Breast epithelium (tissue), 4 donors: ENCODE measurements at regions not wholly inside any gene's neighbourhood (a gene's known extent, or its start where the extent isn't known, plus 50 kb on each side); places are given as distances from the start of the nearest gene placed in this dataset.

ENCODE experiments used
- DNase-seq, 2 donors: peaks; one replicate each; pipeline ENCODE4 v3.0.0-alpha.2; 2019; ENCODE audit warnings: low spot score in 2 of 2
- H3K27ac ChIP-seq, 2 donors: fragments of 200-600 bp; sonication (generic) in 1 of 2; one replicate each; pipeline ENCODE4 v1.5.1; 2016 to 2019; ENCODE audit warnings: mild to moderate bottlenecking in 1 of 2
- H3K27me3 ChIP-seq, 2 donors: fragments of 200-600 bp; sonication (generic) in 1 of 2; one replicate each; pipeline versions ENCODE4 v1.5.1 to v1.6.0; 2017 to 2019; ENCODE audit warnings: control low read depth in 1 of 2, mild to moderate bottlenecking in 1 of 2
- H3K36me3 ChIP-seq: fragments of 200-600 bp; one replicate; pipeline ENCODE4 v1.5.1; 2019
- H3K4me1 ChIP-seq, 2 donors: fragments of 200-600 bp; sonication (generic); one replicate each; pipeline ENCODE4 v1.5.1; 2016 to 2019; ENCODE audit warnings: control low read depth in 1 of 2
- H3K4me3 ChIP-seq, 3 donors: fragments of 200-600 bp; sonication (generic); 1 replicate in 2 of 3; 2 replicates in 1 of 3; pipeline ENCODE4 v1.5.1; 2016 to 2019; ENCODE audit warnings: mild to moderate bottlenecking in 3 of 3, moderate library complexity in 2 of 3
- H3K9me3 ChIP-seq, 2 donors: fragments of 200-600 bp; sonication (generic) in 1 of 2; one replicate each; pipeline ENCODE4 v1.5.1; 2016 to 2019; ENCODE audit warnings: control low read depth in 1 of 2
- POLR2A ChIP-seq: fragments of 450-650 bp; IDR thresholded peaks from one replicate; pipeline ENCODE4 v1.6.1; 2016; ENCODE audit warnings: antibody characterized with exemption, mild to moderate bottlenecking, moderate library complexity
- POLR2AphosphoS5 ChIP-seq, 3 donors: sonication (generic); formaldehyde crosslinking; IDR thresholded peaks; one replicate each; pipeline ENCODE4 v1.6.1; 2017; ENCODE audit warnings: antibody characterized with exemption in 3 of 3
- intact Hi-C: fragments of 100-400 bp; cut with DNase I; formaldehyde crosslinking; loops from one replicate; pipeline ENCODE4 v1.15.1; 2023; ENCODE audit warnings: low total_unique reads
- TF ChIP-seq, protein P1 (sequence below), 3 donors: fragments of 450-650 bp; IDR thresholded peaks; one replicate each; pipeline ENCODE4 v1.5.1; 2016 to 2017; ENCODE audit warnings: antibody characterized with exemption in 3 of 3, mild to moderate bottlenecking in 3 of 3, moderate library complexity in 3 of 3

DNA sequence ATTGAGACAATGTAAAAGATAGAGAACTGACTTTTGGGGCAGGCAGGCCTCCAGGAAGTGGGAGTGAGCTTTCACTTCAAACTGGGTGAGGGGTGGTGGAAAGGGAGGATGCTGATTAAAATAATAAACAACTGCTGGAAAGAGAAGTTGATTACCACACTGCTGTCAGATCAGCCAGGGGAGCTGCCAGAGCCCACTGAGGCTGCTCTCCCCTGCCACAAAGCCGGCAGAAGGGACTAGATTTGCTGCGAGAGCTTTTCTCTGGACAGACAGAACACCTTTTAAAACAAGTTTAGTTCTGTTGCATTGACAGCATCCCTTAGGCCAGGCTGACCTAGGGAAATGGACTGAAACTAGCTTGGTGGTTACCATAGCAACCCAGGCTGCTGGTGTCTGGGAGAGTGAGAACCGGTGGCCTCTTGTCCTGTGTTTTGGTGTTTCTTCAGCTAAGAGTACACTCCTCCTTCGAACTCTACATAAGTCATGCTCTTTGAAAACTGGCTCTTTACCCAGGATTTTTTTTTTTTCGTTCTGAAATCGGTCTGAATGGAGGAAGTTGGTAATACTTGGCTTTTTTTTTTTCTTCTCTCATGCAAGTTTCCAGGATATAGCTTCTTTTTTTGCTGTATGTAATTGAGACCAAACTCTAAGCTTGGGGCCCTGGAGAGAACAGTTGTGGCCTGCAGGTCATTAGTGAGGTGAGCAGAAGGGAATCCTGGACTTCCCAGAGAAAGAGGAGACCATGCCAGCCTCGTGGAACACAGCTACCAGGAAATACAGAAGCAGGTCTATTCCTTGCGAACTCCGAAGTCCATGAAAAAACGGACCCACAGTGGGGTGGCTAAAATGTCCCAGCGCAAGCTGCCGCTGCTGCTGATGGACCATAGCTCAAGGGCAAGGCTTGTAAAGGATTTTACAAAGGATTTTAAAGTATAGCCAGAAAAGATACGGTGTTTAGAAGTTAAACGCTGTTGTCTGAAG is 374.4 kb downstream of the UTRN start:
- intact Hi-C loops: no loop called here
- no peak for TF ChIP-seq POLR2AphosphoS5 (IDR thresholded peaks at IDR 0.05)
- Histone ChIP-seq H3K36me3 (no peaks in the 10 kb centered on the region), H3K27ac (peak overlapping the region; percentile 80 to 81), H3K9me3 (no peaks in the 10 kb centered on the region), H3K27me3 (no peaks in the 10 kb centered on the region), H3K4me3 (peak overlapping the region in 2 of 3 donors; percentile 41 to 45), H3K4me1 (no peaks in the 10 kb centered on the region)
- peak in 1 of 2 donors; percentile 21 for DNase-seq

DNA sequence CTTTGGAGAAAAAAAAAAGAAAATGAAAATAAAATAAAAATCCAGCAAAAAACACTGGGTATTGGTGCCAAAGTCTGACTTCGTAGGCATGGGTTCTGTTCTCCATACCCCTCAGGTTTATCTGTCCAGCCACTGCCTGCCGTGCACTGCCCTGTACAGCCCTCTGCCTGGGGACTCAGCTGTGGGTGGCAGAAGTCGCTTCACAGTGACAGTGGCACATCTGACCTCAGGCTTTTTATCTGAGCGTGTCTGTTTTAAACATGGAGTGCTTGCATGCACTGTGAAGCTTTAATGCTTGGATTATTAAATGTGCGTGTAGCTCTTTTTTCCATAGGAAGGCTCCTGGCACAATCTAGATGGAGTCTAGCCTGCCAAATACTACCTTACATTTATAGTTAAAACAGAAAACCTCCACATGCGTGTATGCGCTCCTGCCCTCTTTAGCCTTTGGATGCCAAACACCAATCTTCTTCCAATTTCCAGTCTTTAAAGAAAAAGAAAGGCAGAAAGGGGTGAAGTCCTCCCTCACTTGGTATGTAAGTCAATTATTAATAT is 375.5 kb downstream of the UTRN start:
- H3K4me3 ChIP-seq: peak overlapping the region in 2 of 3 donors; percentile 41 to 45
- TF ChIP-seq, protein P1, sequence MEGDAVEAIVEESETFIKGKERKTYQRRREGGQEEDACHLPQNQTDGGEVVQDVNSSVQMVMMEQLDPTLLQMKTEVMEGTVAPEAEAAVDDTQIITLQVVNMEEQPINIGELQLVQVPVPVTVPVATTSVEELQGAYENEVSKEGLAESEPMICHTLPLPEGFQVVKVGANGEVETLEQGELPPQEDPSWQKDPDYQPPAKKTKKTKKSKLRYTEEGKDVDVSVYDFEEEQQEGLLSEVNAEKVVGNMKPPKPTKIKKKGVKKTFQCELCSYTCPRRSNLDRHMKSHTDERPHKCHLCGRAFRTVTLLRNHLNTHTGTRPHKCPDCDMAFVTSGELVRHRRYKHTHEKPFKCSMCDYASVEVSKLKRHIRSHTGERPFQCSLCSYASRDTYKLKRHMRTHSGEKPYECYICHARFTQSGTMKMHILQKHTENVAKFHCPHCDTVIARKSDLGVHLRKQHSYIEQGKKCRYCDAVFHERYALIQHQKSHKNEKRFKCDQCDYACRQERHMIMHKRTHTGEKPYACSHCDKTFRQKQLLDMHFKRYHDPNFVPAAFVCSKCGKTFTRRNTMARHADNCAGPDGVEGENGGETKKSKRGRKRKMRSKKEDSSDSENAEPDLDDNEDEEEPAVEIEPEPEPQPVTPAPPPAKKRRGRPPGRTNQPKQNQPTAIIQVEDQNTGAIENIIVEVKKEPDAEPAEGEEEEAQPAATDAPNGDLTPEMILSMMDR (IDR thresholded peaks at IDR 0.05): no peak
- TF ChIP-seq POLR2A (no peak), POLR2AphosphoS5 (IDR thresholded peaks at IDR 0.05) (no peak)
- H3K27ac ChIP-seq: peak overlapping the region; percentile 74 to 81
- no peak for DNase-seq
- no peaks in the 10 kb centered on the region for H3K36me3 ChIP-seq
- H3K27me3 ChIP-seq: no peaks in the 10 kb centered on the region
- H3K4me1 ChIP-seq: no peaks in the 10 kb centered on the region
- H3K9me3 ChIP-seq: no peaks in the 10 kb centered on the region
- intact Hi-C loops: no loop called here

DNA sequence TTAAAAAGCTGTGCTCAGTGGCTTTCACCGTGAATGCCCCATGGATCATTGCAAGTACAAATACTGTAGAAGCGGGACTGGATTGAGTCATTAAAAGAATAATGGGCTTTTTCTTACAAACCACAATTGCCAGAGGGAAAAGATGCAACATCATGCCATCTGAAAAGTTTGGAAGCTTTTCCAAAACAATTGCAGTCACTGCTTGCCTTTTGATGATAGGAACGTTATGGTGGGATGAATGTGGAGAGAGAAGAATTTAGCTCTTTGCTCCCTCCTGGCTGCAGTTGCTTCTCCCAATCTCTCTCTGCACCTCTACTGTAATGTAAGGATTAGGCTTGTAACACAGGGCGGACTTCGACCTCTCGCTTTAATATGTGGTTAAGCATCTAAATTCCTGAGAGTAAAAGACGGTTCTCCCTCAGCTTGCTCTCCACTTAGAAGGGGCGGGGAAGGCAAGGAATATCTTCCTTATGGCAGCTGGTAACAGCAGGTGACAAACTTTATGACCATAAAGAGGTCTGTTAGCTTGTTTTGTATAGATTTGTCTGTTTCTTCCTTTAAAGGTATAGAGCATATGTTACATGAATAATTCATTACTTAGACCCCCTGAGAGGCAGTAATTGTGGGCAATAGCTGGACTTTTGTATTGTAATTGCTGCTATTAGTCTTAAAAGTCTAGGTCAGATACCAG is 376.1 kb downstream of the UTRN start:
- H3K27me3 ChIP-seq: no peaks in the 10 kb centered on the region
- H3K4me3 ChIP-seq: peak overlapping the region in 2 of 3 donors; percentile 41 to 45
- H3K9me3 ChIP-seq: no peaks in the 10 kb centered on the region
- intact Hi-C loops: no loop called here
- DNase-seq: no peak
- H3K27ac ChIP-seq: peak overlapping the region; percentile 74 to 81
- no peaks in the 10 kb centered on the region for H3K36me3 ChIP-seq
- TF ChIP-seq, protein P1 (IDR thresholded peaks at IDR 0.05): no peak
- TF ChIP-seq POLR2AphosphoS5 (IDR thresholded peaks at IDR 0.05) (no peak), POLR2A (no peak)
- H3K4me1 ChIP-seq: no peaks in the 10 kb centered on the region

DNA sequence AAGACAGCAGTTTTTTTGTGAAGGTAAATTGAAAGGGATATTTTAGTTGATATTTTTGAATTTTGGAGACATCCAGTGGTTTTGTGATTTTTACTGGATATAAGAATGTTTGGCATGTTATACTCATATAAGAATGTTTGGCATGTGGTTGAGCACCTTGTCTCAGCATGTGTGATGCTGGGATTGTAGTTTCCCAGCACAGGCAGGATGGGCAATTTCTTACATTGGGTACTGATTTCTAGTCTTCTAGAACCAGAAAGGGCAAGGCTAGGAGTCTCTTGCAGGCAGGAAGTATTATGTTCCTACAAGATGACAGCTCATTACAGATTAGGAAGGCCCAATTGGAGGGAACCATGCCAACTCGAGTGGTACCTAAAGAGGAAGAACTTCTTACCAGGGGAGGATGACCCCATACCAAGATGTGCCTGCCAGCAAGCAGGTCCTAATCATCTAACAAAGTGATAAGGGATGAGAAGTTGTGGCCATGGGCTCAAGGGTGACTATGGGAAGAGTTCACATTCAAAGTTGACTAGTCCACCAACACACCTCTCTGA is 377.8 kb downstream of the UTRN start:
- intact Hi-C loops: no loop called here
- H3K4me3 ChIP-seq: peak overlapping the region in 2 of 3 donors; percentile 13 to 16
- peak overlapping the region; percentile 78 to 81 for H3K27ac ChIP-seq
- DNase-seq: no peak
- no peaks in the 10 kb centered on the region for H3K4me1 ChIP-seq
- no peaks in the 10 kb centered on the region for H3K27me3 ChIP-seq
- no peaks in the 10 kb centered on the region for H3K36me3 ChIP-seq
- H3K9me3 ChIP-seq: no peaks in the 10 kb centered on the region
- TF ChIP-seq POLR2AphosphoS5 (IDR thresholded peaks at IDR 0.05): no peak
- TF ChIP-seq, protein P1 (IDR thresholded peaks at IDR 0.05): no peak
- no peak for TF ChIP-seq POLR2A

DNA sequence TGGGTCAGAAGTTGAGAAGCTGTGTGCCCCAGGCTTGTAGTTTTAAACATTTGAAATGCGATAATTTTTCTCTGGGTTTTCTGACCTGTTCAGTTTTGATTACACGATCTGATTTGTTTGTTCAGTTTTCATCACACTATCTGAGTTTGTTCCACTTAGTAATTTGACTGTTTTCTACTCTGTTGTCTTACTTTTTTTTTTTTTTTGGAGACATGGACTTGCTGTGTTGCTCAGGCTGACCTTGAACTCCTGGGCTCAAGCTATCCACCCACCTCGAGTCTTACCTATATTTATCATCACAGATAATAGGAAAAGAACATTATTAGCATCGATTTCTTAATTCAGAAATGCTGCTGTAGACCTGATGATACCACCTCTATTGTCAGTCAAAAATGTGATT is 379.1 kb downstream of the UTRN start:
- Histone ChIP-seq H3K36me3 (no peaks in the 10 kb centered on the region), H3K4me1 (no peaks in the 10 kb centered on the region), H3K4me3 (no peak overlapping the region), H3K9me3 (no peaks in the 10 kb centered on the region), H3K27ac (peak overlapping the region in 1 of 2 donors; percentile 81), H3K27me3 (no peaks in the 10 kb centered on the region)
- intact Hi-C loops: no loop called here
- no peak for TF ChIP-seq POLR2AphosphoS5 (IDR thresholded peaks at IDR 0.05)
- TF ChIP-seq, protein P1 (IDR thresholded peaks at IDR 0.05): no peak
- no peak for TF ChIP-seq POLR2A
- DNase-seq: no peak
